MM.1S (cell line): ENCODE measurements at regions not wholly inside any gene's neighbourhood (a gene's known extent, or its start where the extent isn't known, plus 50 kb on each side); places are given as distances from the start of the nearest gene placed in this dataset.

Experiments used
- CTCF ChIP-seq: fragments of 300-600 bp; sonication (generic); IDR thresholded peaks from 2 replicates; pipeline ENCODE4 v1.5.1; 2016; ENCODE audit warnings: antibody characterized with exemption, low read length, mixed read lengths
- EZH2 ChIP-seq: fragments of 300-600 bp; sonication (generic); optimal IDR thresholded peaks from 2 replicates; pipeline ENCODE3; 2017; ENCODE audit warnings: low read depth, mild to moderate bottlenecking, antibody characterized with exemption, low read length, mixed read lengths
- EZH2phosphoT487 ChIP-seq: fragments of 300-600 bp; sonication (generic); IDR thresholded peaks from 2 replicates; pipeline ENCODE4 v1.6.1; 2018; ENCODE audit warnings: antibody characterized with exemption, low read length

DNA sequence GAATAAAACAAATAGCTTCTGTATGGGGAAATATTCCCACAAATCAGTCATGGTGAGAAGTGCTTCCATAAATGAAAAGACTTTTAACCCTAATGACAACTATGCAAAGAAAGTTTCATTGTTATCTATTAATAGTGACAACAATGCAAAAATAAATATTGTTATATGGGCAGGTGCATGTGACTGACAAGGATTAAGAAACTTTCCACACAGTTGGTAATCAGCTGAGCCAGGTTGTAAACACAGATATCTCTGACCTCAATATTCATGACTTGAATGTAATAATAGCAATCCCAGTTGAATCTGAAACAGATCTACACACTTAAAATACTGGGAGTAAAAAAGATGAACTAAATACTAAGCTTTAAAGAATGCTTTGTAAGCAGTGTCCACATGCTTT, 517.0 kb upstream of the SOX11 start:
- no peak for TF ChIP-seq EZH2
- no peak for TF ChIP-seq CTCF
- no peak for TF ChIP-seq EZH2phosphoT487
